ENCODE measurements at regions not wholly inside any gene's neighbourhood (a gene's known extent, or its start where the extent isn't known, plus 50 kb on each side); places are given as distances from the start of the nearest gene placed in this dataset.
"Not testable (repeated sequence)": the region's sequence is repeated elsewhere in the genome, so short reads cannot be mapped to it uniquely, and the experiment has no call there.

GRCh38 chr4:107423677-107424405, 296.2 kb downstream of the PAPSS1 start:
- Histone ChIP-seq H3K4me1 (no peaks in the 10 kb centered on the region), H3K9me3 (no peaks in the 10 kb centered on the region), H3K27ac (no peak overlapping the region), H3K36me3 (no peaks in the 10 kb centered on the region), H3K4me3 (no peak overlapping the region), H3K27me3 (no peaks in the 10 kb centered on the region)
- ATAC-seq = no peak
- DNase-seq = no peak
- in situ Hi-C loops (cut with MboI; ENCODE audit: low sequenced_read_pairs in 4 of 4) (no loop called here), intact Hi-C loops (cut with DNase I; ENCODE audit: low total_unique reads) (no loop called here)
- TF ChIP-seq CTCF (IDR thresholded peaks at IDR 0.05 in 4 of 5, conservative IDR thresholded peaks at IDR 0.05 in 1 of 5) (no peak), POLR2A (IDR thresholded peaks at IDR 0.05) (no peak)

GRCh38 chr4:107419536-107419935, 300.5 kb downstream of the PAPSS1 start:
- H3K9me3 ChIP-seq; H3K27me3 ChIP-seq; ATAC-seq; H3K4me1 ChIP-seq; DNase-seq; intact Hi-C loops (cut with DNase I; ENCODE audit: low total_unique reads); H3K4me3 ChIP-seq; H3K36me3 ChIP-seq; H3K27ac ChIP-seq; in situ Hi-C loops (cut with MboI; ENCODE audit: low sequenced_read_pairs in 4 of 4): not testable (repeated sequence)

- no peaks in the 10 kb centered on the region for H3K27me3 ChIP-seq
- H3K4me1 ChIP-seq = no peaks in the 10 kb centered on the region
- H3K4me3 ChIP-seq = no peak overlapping the region
- no peak for ATAC-seq
- H3K27ac ChIP-seq = no peak overlapping the region
- no peaks in the 10 kb centered on the region for H3K9me3 ChIP-seq
- intact Hi-C loops (cut with DNase I; ENCODE audit: low total_unique reads) (no loop called here), in situ Hi-C loops (cut with MboI; ENCODE audit: low sequenced_read_pairs in 4 of 4) (no loop called here)
- TF ChIP-seq POLR2A (IDR thresholded peaks at IDR 0.05) = no peak
- no peak for TF ChIP-seq CTCF (IDR thresholded peaks at IDR 0.05 in 4 of 5, conservative IDR thresholded peaks at IDR 0.05 in 1 of 5)
- no peak for DNase-seq
- H3K36me3 ChIP-seq = no peaks in the 10 kb centered on the region
Measured at GRCh38 chr4:107419052-107419451, 301.0 kb downstream of the PAPSS1 start.

GRCh38 chr4:107415490-107415889, 304.5 kb downstream of the PAPSS1 start:
- H3K4me3 ChIP-seq; H3K9me3 ChIP-seq; in situ Hi-C loops (cut with MboI; ENCODE audit: low sequenced_read_pairs in 4 of 4); H3K36me3 ChIP-seq; H3K4me1 ChIP-seq; H3K27ac ChIP-seq; ATAC-seq; H3K27me3 ChIP-seq; DNase-seq; intact Hi-C loops (cut with DNase I; ENCODE audit: low total_unique reads): not testable (repeated sequence)

GRCh38 chr4:107409872-107410271, 310.2 kb downstream of the PAPSS1 start:
- not testable (repeated sequence) for ATAC-seq, H3K4me3 ChIP-seq, H3K4me1 ChIP-seq

GRCh38 chr4:107408968-107409367, 311.1 kb downstream of the PAPSS1 start:
- no peak overlapping the region for H3K4me3 ChIP-seq
- TF ChIP-seq POLR2A (IDR thresholded peaks at IDR 0.05) (no peak), CTCF (IDR thresholded peaks at IDR 0.05 in 4 of 5, conservative IDR thresholded peaks at IDR 0.05 in 1 of 5) (no peak)
- no peaks in the 10 kb centered on the region for H3K9me3 ChIP-seq
- no peaks in the 10 kb centered on the region for H3K36me3 ChIP-seq
- H3K27me3 ChIP-seq = no peaks in the 10 kb centered on the region
- no peak overlapping the region for H3K27ac ChIP-seq
- intact Hi-C loops (cut with DNase I; ENCODE audit: low total_unique reads) (no loop called here), in situ Hi-C loops (cut with MboI; ENCODE audit: low sequenced_read_pairs in 4 of 4) (no loop called here)
- no peak for ATAC-seq
- H3K4me1 ChIP-seq = no peaks in the 10 kb centered on the region
- no peak for DNase-seq

More at GRCh38 chr4:107409872-107410271, 310.2 kb downstream of the PAPSS1 start:
- H3K27ac ChIP-seq; DNase-seq; intact Hi-C loops (cut with DNase I; ENCODE audit: low total_unique reads); H3K9me3 ChIP-seq; H3K27me3 ChIP-seq; in situ Hi-C loops (cut with MboI; ENCODE audit: low sequenced_read_pairs in 4 of 4); H3K36me3 ChIP-seq: not testable (repeated sequence)

Data from gastrocnemius medialis (tissue), 4 donors.